HEK293 (cell line): ENCODE measurements at regions not wholly inside any gene's neighbourhood (a gene's known extent, or its start where the extent isn't known, plus 50 kb on each side); places are given as distances from the start of the nearest gene placed in this dataset.

Experiments
- CTCF ChIA-PET: fragments of 350-600 bp; formaldehyde crosslinking; extraction: SDS; loops from one replicate; lab custom pipeline; 2021; ENCODE audit warnings: antibody characterized with exemption; lab: Yijun Ruan, JAX
- POLR2A ChIA-PET: fragments of 300-600 bp; formaldehyde crosslinking; extraction: SDS; loops from one replicate; lab custom pipeline; 2020; ENCODE audit warnings: antibody characterized with exemption, inconsistent platforms; lab: Yijun Ruan, JAX
- H3K27ac ChIP-seq: fragments of 200-500 bp; sonication (Bioruptor generic); 2 replicates; pipeline ENCODE4 v1.5.1; 2014; ENCODE audit warnings: low read depth, low read length, control low read depth, inconsistent platforms; ENCODE audit errors: extremely low read depth
- H3K36me3 ChIP-seq, 2 experiments: fragments of 200-500 bp in 1 of 2; sonication (Bioruptor generic) in 1 of 2; 1 replicate in 1 of 2; 2 replicates in 1 of 2; pipeline ENCODE4 v1.5.1; 2014 to 2017; ENCODE audit warnings: inconsistent platforms in 2 of 2, low read length in 2 of 2; ENCODE audit not compliant: control insufficient read depth in 2 of 2, insufficient read depth in 1 of 2
- H3K4me1 ChIP-seq: fragments of 200-500 bp; sonication (Bioruptor generic); 2 replicates; pipeline ENCODE4 v1.5.1; 2014; ENCODE audit warnings: mild to moderate bottlenecking, low read length, inconsistent platforms; ENCODE audit not compliant: control insufficient read depth, insufficient read depth
- H3K4me3 ChIP-seq: 2 replicates; pipeline ENCODE4 v1.5.1; 2011; ENCODE audit warnings: low read depth, mild to moderate bottlenecking, control low read depth, low read length, moderate library complexity
- H3K9me3 ChIP-seq: fragments of 200-500 bp; sonication (Bioruptor generic); 2 replicates; pipeline ENCODE4 v1.5.1; 2014; ENCODE audit warnings: low read depth, low read length, inconsistent platforms; ENCODE audit not compliant: control insufficient read depth, insufficient read depth
- GLI2 ChIP-seq: fragments of 450-650 bp; formaldehyde crosslinking; IDR thresholded peaks from 2 replicates; pipeline ENCODE4; 2017; ENCODE audit warnings: missing biosample characterization, missing genetic modification characterization, low read depth, borderline replicate concordance
- GLIS2 ChIP-seq: fragments of 450-650 bp; formaldehyde crosslinking; IDR thresholded peaks from 2 replicates; pipeline ENCODE4 v1.5.1; 2016; ENCODE audit warnings: missing biosample characterization, missing genetic modification characterization
- HOXD13 ChIP-seq: sonication (generic); formaldehyde crosslinking; IDR thresholded peaks from 2 replicates; pipeline ENCODE4 v1.8.0; 2022; ENCODE audit warnings: missing genetic modification reagents, borderline replicate concordance
- MEIS1 ChIP-seq: sonication (generic); formaldehyde crosslinking; IDR thresholded peaks from 2 replicates; pipeline ENCODE4 v1.8.1; 2022; ENCODE audit warnings: missing genetic modification reagents, mild to moderate bottlenecking, borderline replicate concordance
- SP7 ChIP-seq: fragments of 450-650 bp; formaldehyde crosslinking; IDR thresholded peaks from 2 replicates; pipeline ENCODE4 v1.5.1; 2016; ENCODE audit warnings: missing biosample characterization, missing genetic modification characterization
- WT1 ChIP-seq: fragments of 450-650 bp; formaldehyde crosslinking; IDR thresholded peaks from 2 replicates; pipeline ENCODE4 v1.5.1; 2016; ENCODE audit warnings: missing biosample characterization, missing genetic modification characterization
- ZNF16 ChIP-seq: fragments of 450-650 bp; formaldehyde crosslinking; IDR thresholded peaks from 2 replicates; pipeline ENCODE4 v1.5.1; 2016; ENCODE audit warnings: low read depth, missing biosample characterization, missing genetic modification characterization
- ZNF514 ChIP-seq: fragments of 450-650 bp; formaldehyde crosslinking; IDR thresholded peaks from 2 replicates; pipeline ENCODE4 v1.5.1; 2016; ENCODE audit warnings: missing biosample characterization, missing genetic modification characterization
- ZNF529 ChIP-seq: fragments of 450-650 bp; formaldehyde crosslinking; IDR thresholded peaks from 2 replicates; pipeline ENCODE4 v1.5.1; 2017; ENCODE audit warnings: missing genetic modification characterization, missing biosample characterization; ENCODE audit not compliant: insufficient replicate concordance
- ZNF596 ChIP-seq: fragments of 450-650 bp; IDR thresholded peaks from 2 replicates; pipeline ENCODE4 v1.5.0; 2018; ENCODE audit warnings: missing biosample characterization, mild to moderate bottlenecking, missing genetic modification characterization, moderate library complexity
- ZNF624 ChIP-seq: fragments of 450-650 bp; formaldehyde crosslinking; IDR thresholded peaks from 2 replicates; pipeline ENCODE4 v1.5.1; 2017; ENCODE audit warnings: missing biosample characterization, missing genetic modification characterization
- ZNF658 ChIP-seq: fragments of 450-650 bp; formaldehyde crosslinking; IDR thresholded peaks from 2 replicates; pipeline ENCODE4; 2016; ENCODE audit warnings: missing biosample characterization, missing genetic modification characterization
- TF ChIP-seq, protein P1 (sequence below): fragments of 450-650 bp; formaldehyde crosslinking; IDR thresholded peaks from 2 replicates; pipeline ENCODE4 v1.5.1; 2016; ENCODE audit warnings: missing biosample characterization, missing genetic modification characterization
- TF ChIP-seq, protein P2 (sequence below): fragments of 450-650 bp; IDR thresholded peaks from 2 replicates; pipeline ENCODE4 v1.5.1; 2018; ENCODE audit warnings: missing biosample characterization, missing genetic modification characterization
- TF ChIP-seq, protein P3 (sequence below): fragments of 450-650 bp; formaldehyde crosslinking; IDR thresholded peaks from 2 replicates; pipeline ENCODE4 v1.5.1; 2016; ENCODE audit warnings: missing biosample characterization, missing genetic modification characterization
- TF ChIP-seq, protein P4 (sequence below): IDR thresholded peaks from 2 replicates; pipeline ENCODE4 v1.6.1; 2011; ENCODE audit warnings: mild to moderate bottlenecking, low read depth, low read length, borderline replicate concordance

DNA sequence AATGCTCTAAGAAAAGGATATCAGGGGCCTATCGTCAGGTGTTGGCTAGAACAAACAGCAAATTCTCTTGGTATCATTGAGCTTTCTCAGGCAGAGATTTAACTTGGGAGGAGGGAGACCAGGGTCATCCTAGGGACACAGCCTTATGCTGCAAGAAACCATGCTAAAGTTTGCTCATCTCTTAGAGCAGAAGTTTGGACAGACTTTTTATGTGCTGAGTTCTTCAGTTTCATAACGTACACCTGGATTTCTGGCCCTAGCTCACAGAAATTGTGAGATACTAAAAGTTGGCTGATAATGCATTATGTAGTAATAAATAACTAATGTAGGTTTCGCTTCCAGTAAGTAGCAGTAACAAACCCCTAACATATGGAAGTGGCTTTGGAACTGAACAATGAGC is 1359.8 kb upstream of the CDH9 start (continued):
- TF ChIP-seq, protein P1, sequence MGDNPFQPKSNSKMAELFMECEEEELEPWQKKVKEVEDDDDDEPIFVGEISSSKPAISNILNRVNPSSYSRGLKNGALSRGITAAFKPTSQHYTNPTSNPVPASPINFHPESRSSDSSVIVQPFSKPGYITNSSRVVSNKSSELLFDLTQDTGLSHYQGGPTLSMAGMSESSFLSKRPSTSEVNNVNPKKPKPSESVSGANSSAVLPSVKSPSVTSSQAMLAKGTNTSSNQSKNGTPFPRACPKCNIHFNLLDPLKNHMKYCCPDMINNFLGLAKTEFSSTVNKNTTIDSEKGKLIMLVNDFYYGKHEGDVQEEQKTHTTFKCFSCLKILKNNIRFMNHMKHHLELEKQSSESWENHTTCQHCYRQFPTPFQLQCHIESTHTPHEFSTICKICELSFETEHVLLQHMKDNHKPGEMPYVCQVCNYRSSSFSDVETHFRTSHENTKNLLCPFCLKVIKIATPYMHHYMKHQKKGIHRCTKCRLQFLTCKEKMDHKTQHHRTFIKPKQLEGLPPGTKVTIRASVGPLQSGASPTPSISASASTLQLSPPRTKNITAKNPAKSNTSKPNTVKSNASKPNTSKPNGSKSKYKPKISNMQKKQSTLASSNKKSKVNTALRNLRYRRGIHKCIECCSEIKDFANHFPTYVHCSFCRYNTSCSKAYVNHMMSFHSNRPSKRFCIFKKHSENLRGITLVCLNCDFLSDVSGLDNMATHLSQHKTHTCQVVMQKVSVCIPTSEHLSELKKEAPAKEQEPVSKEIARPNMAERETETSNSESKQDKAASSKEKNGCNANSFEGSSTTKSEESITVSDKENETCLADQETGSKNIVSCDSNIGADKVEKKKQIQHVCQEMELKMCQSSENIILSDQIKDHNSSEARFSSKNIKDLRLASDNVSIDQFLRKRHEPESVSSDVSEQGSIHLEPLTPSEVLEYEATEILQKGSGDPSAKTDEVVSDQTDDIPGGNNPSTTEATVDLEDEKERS (tag by site-specific recombination): no peak
- TF ChIP-seq GLI2 (no peak), ZNF514 (no peak), SP7 (tag by site-specific recombination) (no peak), ZNF16 (no peak), GLIS2 (tag by site-specific recombination) (no peak), ZNF596 (tag by site-specific recombination) (no peak), WT1 (tag by site-specific recombination) (no peak), ZNF624 (tag by site-specific recombination) (no peak)
- TF ChIP-seq, protein P2, sequence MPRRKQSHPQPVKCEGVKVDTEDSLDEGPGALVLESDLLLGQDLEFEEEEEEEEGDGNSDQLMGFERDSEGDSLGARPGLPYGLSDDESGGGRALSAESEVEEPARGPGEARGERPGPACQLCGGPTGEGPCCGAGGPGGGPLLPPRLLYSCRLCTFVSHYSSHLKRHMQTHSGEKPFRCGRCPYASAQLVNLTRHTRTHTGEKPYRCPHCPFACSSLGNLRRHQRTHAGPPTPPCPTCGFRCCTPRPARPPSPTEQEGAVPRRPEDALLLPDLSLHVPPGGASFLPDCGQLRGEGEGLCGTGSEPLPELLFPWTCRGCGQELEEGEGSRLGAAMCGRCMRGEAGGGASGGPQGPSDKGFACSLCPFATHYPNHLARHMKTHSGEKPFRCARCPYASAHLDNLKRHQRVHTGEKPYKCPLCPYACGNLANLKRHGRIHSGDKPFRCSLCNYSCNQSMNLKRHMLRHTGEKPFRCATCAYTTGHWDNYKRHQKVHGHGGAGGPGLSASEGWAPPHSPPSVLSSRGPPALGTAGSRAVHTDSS (tag by site-specific recombination): no peak
- TF ChIP-seq, protein P3, sequence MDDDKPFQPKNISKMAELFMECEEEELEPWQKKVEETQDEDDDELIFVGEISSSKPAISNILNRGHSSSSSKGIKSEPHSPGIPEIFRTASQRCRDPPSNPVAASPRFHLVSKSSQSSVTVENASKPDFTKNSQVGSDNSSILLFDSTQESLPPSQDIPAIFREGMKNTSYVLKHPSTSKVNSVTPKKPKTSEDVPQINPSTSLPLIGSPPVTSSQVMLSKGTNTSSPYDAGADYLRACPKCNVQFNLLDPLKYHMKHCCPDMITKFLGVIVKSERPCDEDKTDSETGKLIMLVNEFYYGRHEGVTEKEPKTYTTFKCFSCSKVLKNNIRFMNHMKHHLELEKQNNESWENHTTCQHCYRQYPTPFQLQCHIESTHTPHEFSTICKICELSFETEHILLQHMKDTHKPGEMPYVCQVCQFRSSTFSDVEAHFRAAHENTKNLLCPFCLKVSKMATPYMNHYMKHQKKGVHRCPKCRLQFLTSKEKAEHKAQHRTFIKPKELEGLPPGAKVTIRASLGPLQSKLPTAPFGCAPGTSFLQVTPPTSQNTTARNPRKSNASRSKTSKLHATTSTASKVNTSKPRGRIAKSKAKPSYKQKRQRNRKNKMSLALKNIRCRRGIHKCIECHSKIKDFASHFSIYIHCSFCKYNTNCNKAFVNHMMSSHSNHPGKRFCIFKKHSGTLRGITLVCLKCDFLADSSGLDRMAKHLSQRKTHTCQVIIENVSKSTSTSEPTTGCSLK (tag by site-specific recombination): no peak
- TF ChIP-seq, protein P4, sequence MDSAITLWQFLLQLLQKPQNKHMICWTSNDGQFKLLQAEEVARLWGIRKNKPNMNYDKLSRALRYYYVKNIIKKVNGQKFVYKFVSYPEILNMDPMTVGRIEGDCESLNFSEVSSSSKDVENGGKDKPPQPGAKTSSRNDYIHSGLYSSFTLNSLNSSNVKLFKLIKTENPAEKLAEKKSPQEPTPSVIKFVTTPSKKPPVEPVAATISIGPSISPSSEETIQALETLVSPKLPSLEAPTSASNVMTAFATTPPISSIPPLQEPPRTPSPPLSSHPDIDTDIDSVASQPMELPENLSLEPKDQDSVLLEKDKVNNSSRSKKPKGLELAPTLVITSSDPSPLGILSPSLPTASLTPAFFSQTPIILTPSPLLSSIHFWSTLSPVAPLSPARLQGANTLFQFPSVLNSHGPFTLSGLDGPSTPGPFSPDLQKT: no peak

DNA sequence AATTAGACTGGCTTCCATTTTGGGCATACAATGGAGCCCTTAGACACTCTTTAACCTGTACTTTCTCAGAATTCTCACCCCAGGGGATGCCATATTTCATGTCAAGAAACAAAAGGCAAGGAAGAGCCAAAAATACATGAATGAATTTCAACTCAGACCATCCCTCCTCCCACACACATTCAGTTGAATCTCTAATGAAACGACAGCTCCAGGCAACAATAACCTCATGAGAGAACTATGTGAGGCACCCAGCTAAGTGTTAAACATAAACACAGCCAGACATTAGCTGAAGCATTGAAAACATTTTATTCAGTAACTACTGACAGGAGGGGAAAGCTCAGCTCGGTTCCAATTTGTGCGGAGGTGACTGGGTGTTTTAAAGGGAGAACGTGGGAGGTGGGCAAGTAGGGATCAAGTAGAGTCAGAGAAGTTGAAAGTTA is 1359.1 kb upstream of the CDH9 start:
- Histone ChIP-seq H3K4me1 (no peaks in the 10 kb centered on the region), H3K9me3 (no peaks in the 10 kb centered on the region), H3K36me3 (no peaks in the 10 kb centered on the region), H3K27ac (no peak overlapping the region), H3K4me3 (no peak overlapping the region)
- no peak for TF ChIP-seq ZNF529 (tag by site-specific recombination)
- TF ChIP-seq, protein P4: no peak
- TF ChIP-seq ZNF658: no peak
- TF ChIP-seq HOXD13 (CRISPR knock-in tag): peak; percentile 68; the same call in 1 of the 2 replicates
- peak; percentile 80; the same call in 1 of the 2 replicates for TF ChIP-seq MEIS1 (CRISPR knock-in tag)
- ChIA-PET CTCF (interaction anchor here (1.2 to 2.4 kb wide), 5 partner anchors 16 to 179 kb away, joined by 3 to 12 read pairs (median 3); no protein-coding TSS in a partner anchor), POLR2A (interaction anchor here (2.1 to 2.3 kb wide), 2 partner anchors 23 to 42 kb away, joined by 6 to 9 read pairs; no protein-coding TSS in a partner anchor)
